ENCODE measurements at regions not wholly inside any gene's neighbourhood (a gene's known extent, or its start where the extent isn't known, plus 50 kb on each side); places are given as distances from the start of the nearest gene placed in this dataset.
"Not testable (repeated sequence)": the region's sequence is repeated elsewhere in the genome, so short reads cannot be mapped to it uniquely, and the experiment has no call there.

GRCh38 chr12:72986963-72987362 lies 714.8 kb downstream of the TRHDE start:
- no peaks in the 10 kb centered on the region for H3K36me3 ChIP-seq
- H3K4me3 ChIP-seq: no peak overlapping the region
- DNase-seq: no peak
- WGBS, 5 donors: 70 to 79% (median 77%) methylated on average over 1 of the region's 1 CpG
- no peak overlapping the region for H3K27ac ChIP-seq
- H3K4me1 ChIP-seq: no peaks in the 10 kb centered on the region
- intact Hi-C loops (cut with DNase I; ENCODE audit: low total_unique reads): no loop called here
- no peaks in the 10 kb centered on the region for H3K27me3 ChIP-seq
- no peaks in the 10 kb centered on the region for H3K9me3 ChIP-seq
- TF ChIP-seq POLR2AphosphoS5 (IDR thresholded peaks at IDR 0.05): no peak
- TF ChIP-seq EP300 (IDR thresholded peaks at IDR 0.05): no peak
- TF ChIP-seq POLR2A (IDR thresholded peaks at IDR 0.05): no peak
- TF ChIP-seq, protein P1, sequence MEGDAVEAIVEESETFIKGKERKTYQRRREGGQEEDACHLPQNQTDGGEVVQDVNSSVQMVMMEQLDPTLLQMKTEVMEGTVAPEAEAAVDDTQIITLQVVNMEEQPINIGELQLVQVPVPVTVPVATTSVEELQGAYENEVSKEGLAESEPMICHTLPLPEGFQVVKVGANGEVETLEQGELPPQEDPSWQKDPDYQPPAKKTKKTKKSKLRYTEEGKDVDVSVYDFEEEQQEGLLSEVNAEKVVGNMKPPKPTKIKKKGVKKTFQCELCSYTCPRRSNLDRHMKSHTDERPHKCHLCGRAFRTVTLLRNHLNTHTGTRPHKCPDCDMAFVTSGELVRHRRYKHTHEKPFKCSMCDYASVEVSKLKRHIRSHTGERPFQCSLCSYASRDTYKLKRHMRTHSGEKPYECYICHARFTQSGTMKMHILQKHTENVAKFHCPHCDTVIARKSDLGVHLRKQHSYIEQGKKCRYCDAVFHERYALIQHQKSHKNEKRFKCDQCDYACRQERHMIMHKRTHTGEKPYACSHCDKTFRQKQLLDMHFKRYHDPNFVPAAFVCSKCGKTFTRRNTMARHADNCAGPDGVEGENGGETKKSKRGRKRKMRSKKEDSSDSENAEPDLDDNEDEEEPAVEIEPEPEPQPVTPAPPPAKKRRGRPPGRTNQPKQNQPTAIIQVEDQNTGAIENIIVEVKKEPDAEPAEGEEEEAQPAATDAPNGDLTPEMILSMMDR (IDR thresholded peaks at IDR 0.05): no peak

GRCh38 chr12:72989458-72989947 lies 717.3 kb downstream of the TRHDE start:
- no peaks in the 10 kb centered on the region for H3K27me3 ChIP-seq
- 30 to 54% (median 42%) methylated on average over 4 of the region's 4 CpGs for WGBS, 5 donors
- intact Hi-C loops (cut with DNase I; ENCODE audit: low total_unique reads): no loop called here

GRCh38 chr12:72995029-72995428 lies 722.9 kb downstream of the TRHDE start:
- intact Hi-C loops (cut with DNase I; ENCODE audit: low total_unique reads); H3K27ac ChIP-seq; H3K4me3 ChIP-seq; DNase-seq; H3K27me3 ChIP-seq; H3K9me3 ChIP-seq; H3K36me3 ChIP-seq; H3K4me1 ChIP-seq: not testable (repeated sequence)

More at GRCh38 chr12:72989458-72989947, 717.3 kb downstream of the TRHDE start:
- Histone ChIP-seq H3K4me3 (no peak overlapping the region), H3K27ac (no peak overlapping the region), H3K4me1 (no peaks in the 10 kb centered on the region), H3K36me3 (no peaks in the 10 kb centered on the region), H3K9me3 (no peaks in the 10 kb centered on the region)
- no peak for TF ChIP-seq POLR2A (IDR thresholded peaks at IDR 0.05)
- TF ChIP-seq POLR2AphosphoS5 (IDR thresholded peaks at IDR 0.05): no peak
- TF ChIP-seq, protein P1 (IDR thresholded peaks at IDR 0.05): no peak
- no peak for TF ChIP-seq EP300 (IDR thresholded peaks at IDR 0.05)
- DNase-seq: peak in 1 of 2 donors; percentile 4

DNA sequence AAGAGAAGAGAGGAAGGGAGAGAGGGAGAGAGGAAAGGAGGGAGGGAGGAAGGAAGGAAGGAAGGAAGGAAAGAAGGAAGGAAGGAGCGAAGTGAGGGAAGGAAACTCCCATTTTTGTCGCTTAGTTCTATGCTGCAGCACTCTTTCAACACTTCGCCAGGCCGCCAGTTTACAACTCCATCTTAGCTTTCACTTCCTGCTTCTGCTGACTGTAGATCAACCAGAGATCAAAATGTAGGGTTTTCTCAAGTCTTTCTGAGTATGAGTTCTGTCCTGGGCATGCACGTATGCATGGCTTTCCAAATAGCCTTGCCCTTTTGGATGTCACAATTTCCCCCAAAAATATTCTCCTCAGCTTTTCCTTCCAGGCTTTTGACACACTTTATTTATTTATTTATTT lies 723.4 kb downstream of the TRHDE start:
- Histone ChIP-seq H3K4me3 (no peak overlapping the region), H3K4me1 (no peaks in the 10 kb centered on the region), H3K27ac (no peak overlapping the region), H3K36me3 (no peaks in the 10 kb centered on the region), H3K27me3 (no peaks in the 10 kb centered on the region), H3K9me3 (no peaks in the 10 kb centered on the region)
- TF ChIP-seq EP300 (IDR thresholded peaks at IDR 0.05): no peak
- WGBS, 5 donors: 88 to 93% (median 91%) methylated on average over 5 of the region's 5 CpGs
- DNase-seq: no peak
- intact Hi-C loops (cut with DNase I; ENCODE audit: low total_unique reads): no loop called here

DNA sequence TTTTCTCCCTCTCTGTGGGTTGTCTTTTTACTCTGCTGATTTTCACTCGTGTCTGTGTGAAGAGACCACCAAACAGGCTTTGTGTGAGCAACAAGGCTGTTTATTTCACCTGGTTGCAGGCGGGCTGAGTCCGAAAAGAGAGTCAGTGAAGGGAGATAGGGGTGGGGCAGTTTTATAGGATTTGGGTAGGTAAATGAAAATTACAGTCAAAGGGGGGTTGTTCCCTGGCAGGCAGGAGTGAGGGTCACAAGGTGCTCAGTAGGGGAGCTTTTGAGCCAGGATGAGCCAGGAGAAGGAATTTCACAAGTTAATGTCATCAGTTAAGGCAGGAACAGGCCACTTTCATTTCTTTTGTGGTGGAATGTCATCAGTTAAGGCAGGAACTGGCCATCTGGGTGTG lies 729.6 kb downstream of the TRHDE start:
- H3K27ac ChIP-seq; H3K9me3 ChIP-seq; H3K36me3 ChIP-seq; H3K27me3 ChIP-seq; H3K4me3 ChIP-seq; DNase-seq; intact Hi-C loops (cut with DNase I; ENCODE audit: low total_unique reads); H3K4me1 ChIP-seq: not testable (repeated sequence)
- WGBS, 5 donors: 53 to 57% (median 55%) methylated on average over 3 of the region's 3 CpGs

- H3K4me3 ChIP-seq; DNase-seq; H3K36me3 ChIP-seq; H3K27ac ChIP-seq; H3K9me3 ChIP-seq; H3K27me3 ChIP-seq; intact Hi-C loops (cut with DNase I; ENCODE audit: low total_unique reads); H3K4me1 ChIP-seq: not testable (repeated sequence)
- WGBS, 5 donors: 30 to 54% (median 45%) methylated on average over 1 of the region's 1 CpG
Observed at GRCh38 chr12:73002504-73002903, 730.3 kb downstream of the TRHDE start.

- DNase-seq; H3K27me3 ChIP-seq; H3K36me3 ChIP-seq; H3K4me1 ChIP-seq; intact Hi-C loops (cut with DNase I; ENCODE audit: low total_unique reads); H3K27ac ChIP-seq; H3K4me3 ChIP-seq: not testable (repeated sequence)
- H3K9me3 ChIP-seq: peaks cover 0 to 15% (median 0%) of the 10 kb centered on the region in 4 donors
- WGBS, 5 donors: 54 to 71% (median 58%) methylated on average over 3 of the region's 3 CpGs
Observed at GRCh38 chr12:73009138-73009834, 737.1 kb downstream of the TRHDE start.
